HepG2 (cell line): ENCODE measurements at regions not wholly inside any gene's neighbourhood (a gene's known extent, or its start where the extent isn't known, plus 50 kb on each side); places are given as distances from the start of the nearest gene placed in this dataset.
A peak's percentile ranks its signal among the peaks of the same experiment; 100 is the strongest.

ENCODE experiments used
- ATAC-seq: fragments of 200-7000 bp; cut with Tn5 transposase; 3 replicates; pipeline ENCODE4 v1.9.1; 2020; ENCODE audit warnings: mild to moderate bottlenecking, moderate library complexity
- BruUV-seq: library from RNA; stranded (reverse); fragments of 400-500 nt; replicated peaks from 2 replicates; lab custom pipeline; 2021; lab: Mats Ljungman, UMichigan
- CTCF ChIA-PET: fragments of 300-600 bp; formaldehyde crosslinking; extraction: SDS; loops from one replicate; lab custom pipeline; 2021; ENCODE audit warnings: low total read pairs, inconsistent platforms, low intra/inter-chr PET ratio; lab: Yijun Ruan, JAX
- POLR2A ChIA-PET: fragments of 350-600 bp; sonication (Branson Sonifier 250); formaldehyde crosslinking; loops from one replicate; lab custom pipeline; 2020; ENCODE audit warnings: antibody characterized with exemption, inconsistent platforms; lab: Yijun Ruan, JAX
- DNase-seq: peaks from one replicate; pipeline ENCODE4 v3.0.0-alpha.2; 2015; ENCODE audit warnings: low spot score
- FAIRE-seq: peaks from 3 replicates; lab custom pipeline; 2011; peaks lifted over from hg19 to GRCh38; lab: Jason Lieb, UNC
- H2AFZ ChIP-seq: one replicate; pipeline ENCODE4 v1.6.1; 2011; ENCODE audit warnings: low read length, inconsistent platforms
- H3K27ac ChIP-seq: fragments of 300-600 bp; 3 replicates; pipeline ENCODE4 v1.8.0; 2011; ENCODE audit warnings: mixed run types, mild to moderate bottlenecking, mixed read lengths, low read length, inconsistent platforms; ENCODE audit not compliant: insufficient read depth; ENCODE audit errors: extremely low read length
- H3K27me3 ChIP-seq, 2 experiments: fragments of 200-600 bp in 1 of 2; 2 replicates in 1 of 2; 3 replicates in 1 of 2; pipeline versions ENCODE4 v1.6.0 to v1.8.0; 2011; ENCODE audit warnings: low read length in 2 of 2, mild to moderate bottlenecking in 2 of 2, moderate library complexity in 2 of 2, inconsistent platforms in 1 of 2; ENCODE audit not compliant: insufficient read depth in 2 of 2, control insufficient read depth in 1 of 2
- H3K36me3 ChIP-seq, 2 experiments: fragments of 200-600 bp in 1 of 2; replicated peaks in 1 of 2; 2 replicates in 1 of 2; 3 replicates in 1 of 2; pipeline versions ENCODE4 v1.5.1 to v1.8.0; 2011; ENCODE audit warnings: low read length in 2 of 2, inconsistent platforms in 1 of 2; ENCODE audit not compliant: insufficient read depth in 2 of 2, control insufficient read depth in 1 of 2
- H3K4me1 ChIP-seq: 2 replicates; pipeline ENCODE4 v1.5.1; 2012; ENCODE audit warnings: low read length, inconsistent platforms; ENCODE audit not compliant: insufficient read depth
- H3K4me2 ChIP-seq: 2 replicates; pipeline ENCODE4 v1.6.0; 2011; ENCODE audit warnings: low read depth, low read length, inconsistent platforms
- H3K4me3 ChIP-seq, 3 experiments: fragments of 200-600 bp in 1 of 3; sonication (generic), shearing (Covaris generic) in 1 of 3; replicated peaks in 1 of 3; 2 replicates each; pipeline ENCODE4 v1.5.1; 2011 to 2016; ENCODE audit warnings: low read length in 3 of 3, inconsistent platforms in 2 of 3, low read depth in 2 of 3, mild to moderate bottlenecking in 2 of 3, control low read depth in 1 of 3, mixed read lengths in 1 of 3; ENCODE audit not compliant: insufficient read depth in 1 of 3
- H3K79me2 ChIP-seq: one replicate; pipeline ENCODE4 v1.6.1; 2011; ENCODE audit warnings: low read length, inconsistent platforms; ENCODE audit not compliant: insufficient read depth
- H3K9ac ChIP-seq: 2 replicates; pipeline ENCODE4 v1.6.0; 2011; ENCODE audit warnings: mild to moderate bottlenecking, low read depth, low read length, inconsistent platforms; ENCODE audit not compliant: insufficient read depth
- H3K9me3 ChIP-seq: 2 replicates; pipeline ENCODE4 v1.5.1; 2012; ENCODE audit warnings: mild to moderate bottlenecking, low read length
- H4K20me1 ChIP-seq: 2 replicates; pipeline ENCODE4 v1.6.0; 2011; ENCODE audit warnings: inconsistent platforms, mild to moderate bottlenecking, low read length, moderate library complexity; ENCODE audit not compliant: insufficient read depth
- ARNTL ChIP-seq: sonication (generic); formaldehyde crosslinking; IDR thresholded peaks from 2 replicates; pipeline ENCODE4 v1.4.0; 2020; ENCODE audit warnings: mild to moderate bottlenecking, missing genetic modification reagents
- KDM5B ChIP-seq: sonication (generic); formaldehyde crosslinking; IDR thresholded peaks from 2 replicates; pipeline ENCODE4 v1.4.0; 2020; ENCODE audit warnings: missing genetic modification reagents, mild to moderate bottlenecking, borderline replicate concordance
- MYC ChIP-seq: sonication (generic); formaldehyde crosslinking; IDR thresholded peaks from 2 replicates; pipeline ENCODE4 v1.9.0; 2021; ENCODE audit warnings: missing genetic modification reagents, borderline replicate concordance
- PITX1 ChIP-seq: sonication (generic); formaldehyde crosslinking; IDR thresholded peaks from 2 replicates; pipeline ENCODE4 v1.5.1; 2020; ENCODE audit warnings: mild to moderate bottlenecking, missing genetic modification reagents
- POGZ ChIP-seq: sonication (generic); formaldehyde crosslinking; IDR thresholded peaks from 2 replicates; pipeline ENCODE4 v1.4.0; 2020; ENCODE audit warnings: mild to moderate bottlenecking, missing genetic modification reagents
- SAP130 ChIP-seq: IDR thresholded peaks from 2 replicates; pipeline ENCODE4 v1.6.1; 2016; ENCODE audit warnings: low read depth
- TAF1 ChIP-seq: sonication (generic); formaldehyde crosslinking; IDR thresholded peaks from 2 replicates; pipeline ENCODE4 v1.4.0; 2020; ENCODE audit warnings: missing genetic modification reagents
- TARDBP ChIP-seq: sonication (generic); formaldehyde crosslinking; IDR thresholded peaks from 2 replicates; pipeline ENCODE4 v1.8.0; 2022; ENCODE audit warnings: mild to moderate bottlenecking, missing genetic modification reagents
- ZMYM4 ChIP-seq: sonication (generic); formaldehyde crosslinking; IDR thresholded peaks from 2 replicates; pipeline ENCODE4 v1.8.1; 2023; ENCODE audit warnings: mild to moderate bottlenecking, missing genetic modification reagents
- ZNF772 ChIP-seq: sonication (generic); formaldehyde crosslinking; IDR thresholded peaks from 2 replicates; pipeline ENCODE4 v1.5.0; 2020; ENCODE audit warnings: mild to moderate bottlenecking, missing genetic modification reagents
- WGBS: methylation state at CpG from one replicate; pipeline ENCODE4 v1.1.6; 2017; ENCODE audit warnings: low lambda C conversion rate; 5-methylcytosine and 5-hydroxymethylcytosine counted together
- in situ Hi-C: cut with HindIII; loops from 2 replicates; pipeline ENCODE4 v1.10.0; 2017; ENCODE audit warnings: low pct_unique_long_range_greater_than_20kb; ENCODE audit not compliant: extremely low pct_ligation_motif_present
- intact Hi-C: fragments of 100-400 bp; cut with micrococcal nuclease; formaldehyde crosslinking; loops from one replicate; pipeline ENCODE4 v1.10.0; 2022; ENCODE audit not compliant: unreplicated experiment
- TF ChIP-seq, protein P1 (sequence below): IDR thresholded peaks from 2 replicates; pipeline ENCODE4 v1.6.1; 2016; ENCODE audit warnings: missing compliant biosample characterization, missing genetic modification reagents, borderline replicate concordance
- TF ChIP-seq, protein P2 (sequence below): IDR thresholded peaks from 2 replicates; pipeline ENCODE4 v1.4.0; 2020; ENCODE audit warnings: mild to moderate bottlenecking, missing genetic modification reagents

DNA sequence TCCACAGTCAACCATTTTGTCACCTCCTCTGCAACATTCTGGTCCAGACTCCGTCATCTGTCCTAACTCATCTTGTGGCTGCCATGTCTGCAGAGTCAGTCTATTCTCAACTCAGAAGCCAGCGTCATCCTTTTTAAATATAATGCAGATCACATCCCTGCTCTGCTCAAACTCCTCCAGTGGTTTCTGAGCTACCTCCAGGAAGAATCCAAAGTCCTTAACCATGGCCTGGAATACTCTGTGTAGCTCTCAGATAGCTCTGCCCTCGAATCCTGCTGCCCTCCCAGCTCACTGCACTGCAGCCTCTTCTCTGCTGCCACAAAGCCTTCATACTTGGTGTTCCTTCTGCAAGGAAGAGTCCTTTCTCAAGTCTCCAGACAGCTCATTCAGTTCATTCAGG is 190.8 kb downstream of the FOXO1 start:
- ATAC-seq, result 0 out of 3 replicates have a peak, but pooled peaks have one; percentile 9
- ChIA-PET CTCF (no interaction called here), POLR2A (interaction anchor here (1.4 to 1.9 kb wide), 2 partner anchors 88 to 140 kb away, joined by 3 to 4 read pairs; no protein-coding TSS in a partner anchor)
- Histone ChIP-seq H2AFZ (no peak overlapping the region), H3K79me2 (no peaks in the 10 kb centered on the region), H3K9me3 (no peaks in the 10 kb centered on the region), H3K9ac (no peak overlapping the region), H3K4me3 (no peak overlapping the region), H3K27ac (no peak overlapping the region), H3K4me1 (peaks cover 82% of the 10 kb centered on the region), H4K20me1 (no peaks in the 10 kb centered on the region), H3K4me2 (no peak overlapping the region), H3K36me3 (no peaks in the 10 kb centered on the region), H3K27me3 (no peaks in the 10 kb centered on the region)
- no peak for FAIRE-seq
- 75% methylated on average over 3 of the region's 3 CpGs for WGBS
- BruUV-seq, result no TSS peak
- no peak for TF ChIP-seq KDM5B (CRISPR knock-in tag)
- in situ Hi-C loops, result no loop called here
- no peak for DNase-seq
- intact Hi-C loops, result no loop called here

DNA sequence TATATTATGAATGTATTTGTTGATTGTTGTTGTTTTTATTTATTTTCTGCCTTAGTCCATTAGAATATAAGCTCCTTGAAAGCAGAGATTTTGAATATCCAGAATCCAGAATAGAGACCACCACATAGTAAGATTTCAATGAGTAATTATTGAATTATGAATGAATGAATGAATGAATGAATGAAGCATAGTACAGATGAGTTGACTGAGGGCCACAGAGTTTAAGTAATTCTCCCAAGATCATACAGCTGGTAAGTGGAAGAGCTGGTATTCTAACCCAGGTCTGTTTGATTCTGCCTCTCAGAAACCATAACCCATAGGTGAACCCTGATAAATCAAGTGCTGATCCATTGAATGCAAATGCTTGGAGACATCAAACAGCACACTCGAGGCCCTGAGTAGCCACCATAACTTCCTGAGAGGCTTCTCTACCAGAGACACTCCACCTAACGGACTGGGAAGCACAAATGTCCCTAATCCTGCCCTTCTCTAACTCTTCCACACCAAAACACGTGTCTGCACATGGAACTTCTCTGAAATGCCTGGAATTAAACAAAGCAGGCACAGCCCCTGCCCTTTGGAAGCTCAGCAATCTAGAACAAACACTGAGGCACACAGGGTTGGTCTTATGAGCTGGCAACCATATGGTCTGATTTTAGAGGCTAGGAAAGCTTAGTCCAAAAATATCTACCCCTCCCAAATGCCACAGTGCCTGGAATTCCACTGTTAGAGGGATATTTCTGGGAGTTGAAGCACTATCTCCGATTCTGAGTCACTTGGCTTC is 190.1 kb downstream of the FOXO1 start:
- Histone ChIP-seq H3K9ac (peak overlapping the region; percentile 14), H3K79me2 (no peaks in the 10 kb centered on the region), H3K36me3 (no peaks in the 10 kb centered on the region), H4K20me1 (no peaks in the 10 kb centered on the region), H2AFZ (peak overlapping the region; percentile 65), H3K27me3 (no peaks in the 10 kb centered on the region), H3K4me1 (peaks cover 85% of the 10 kb centered on the region), H3K27ac (peak overlapping the region; percentile 76), H3K4me3 (no peak overlapping the region), H3K9me3 (no peaks in the 10 kb centered on the region), H3K4me2 (peak overlapping the region; percentile 49)
- in situ Hi-C loops, result no loop called here
- POLR2A ChIA-PET, result interaction anchor here (1.0 to 1.9 kb wide), 3 partner anchors 27 to 140 kb away, joined by 3 to 5 read pairs (median 4); no protein-coding TSS in a partner anchor
- DNase-seq (peak; percentile 90), ATAC-seq (peak; percentile 77), FAIRE-seq (peak; percentile 94)
- no TSS peak for BruUV-seq
- 7% methylated on average over 4 of the region's 4 CpGs for WGBS
- intact Hi-C loops, result no loop called here
- CTCF ChIA-PET, result no interaction called here
- TF ChIP-seq MYC (CRISPR knock-in tag) (peak; percentile 86), ZMYM4 (CRISPR knock-in tag) (peak; percentile 68), ZNF772 (CRISPR knock-in tag) (peak; percentile 30; the same call in 1 of the 2 replicates), ARNTL (CRISPR knock-in tag) (peak; percentile 83), SAP130 (CRISPR knock-in tag) (peak; percentile 69), POGZ (0 out of 2 replicates have a peak, but pooled peaks have one; percentile 43), TARDBP (CRISPR knock-in tag) (peak; percentile 53; the same call in 1 of the 2 replicates), TAF1 (CRISPR knock-in tag) (no peak), PITX1 (CRISPR knock-in tag) (peak; percentile 84)
- TF ChIP-seq, protein P1, sequence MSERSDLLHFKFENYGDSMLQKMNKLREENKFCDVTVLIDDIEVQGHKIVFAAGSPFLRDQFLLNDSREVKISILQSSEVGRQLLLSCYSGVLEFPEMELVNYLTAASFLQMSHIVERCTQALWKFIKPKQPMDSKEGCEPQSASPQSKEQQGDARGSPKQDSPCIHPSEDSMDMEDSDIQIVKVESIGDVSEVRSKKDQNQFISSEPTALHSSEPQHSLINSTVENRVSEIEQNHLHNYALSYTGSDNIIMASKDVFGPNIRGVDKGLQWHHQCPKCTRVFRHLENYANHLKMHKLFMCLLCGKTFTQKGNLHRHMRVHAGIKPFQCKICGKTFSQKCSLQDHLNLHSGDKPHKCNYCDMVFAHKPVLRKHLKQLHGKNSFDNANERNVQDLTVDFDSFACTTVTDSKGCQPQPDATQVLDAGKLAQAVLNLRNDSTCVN, result peak; percentile 71; the same call in 1 of the 2 replicates
- TF ChIP-seq, protein P2, sequence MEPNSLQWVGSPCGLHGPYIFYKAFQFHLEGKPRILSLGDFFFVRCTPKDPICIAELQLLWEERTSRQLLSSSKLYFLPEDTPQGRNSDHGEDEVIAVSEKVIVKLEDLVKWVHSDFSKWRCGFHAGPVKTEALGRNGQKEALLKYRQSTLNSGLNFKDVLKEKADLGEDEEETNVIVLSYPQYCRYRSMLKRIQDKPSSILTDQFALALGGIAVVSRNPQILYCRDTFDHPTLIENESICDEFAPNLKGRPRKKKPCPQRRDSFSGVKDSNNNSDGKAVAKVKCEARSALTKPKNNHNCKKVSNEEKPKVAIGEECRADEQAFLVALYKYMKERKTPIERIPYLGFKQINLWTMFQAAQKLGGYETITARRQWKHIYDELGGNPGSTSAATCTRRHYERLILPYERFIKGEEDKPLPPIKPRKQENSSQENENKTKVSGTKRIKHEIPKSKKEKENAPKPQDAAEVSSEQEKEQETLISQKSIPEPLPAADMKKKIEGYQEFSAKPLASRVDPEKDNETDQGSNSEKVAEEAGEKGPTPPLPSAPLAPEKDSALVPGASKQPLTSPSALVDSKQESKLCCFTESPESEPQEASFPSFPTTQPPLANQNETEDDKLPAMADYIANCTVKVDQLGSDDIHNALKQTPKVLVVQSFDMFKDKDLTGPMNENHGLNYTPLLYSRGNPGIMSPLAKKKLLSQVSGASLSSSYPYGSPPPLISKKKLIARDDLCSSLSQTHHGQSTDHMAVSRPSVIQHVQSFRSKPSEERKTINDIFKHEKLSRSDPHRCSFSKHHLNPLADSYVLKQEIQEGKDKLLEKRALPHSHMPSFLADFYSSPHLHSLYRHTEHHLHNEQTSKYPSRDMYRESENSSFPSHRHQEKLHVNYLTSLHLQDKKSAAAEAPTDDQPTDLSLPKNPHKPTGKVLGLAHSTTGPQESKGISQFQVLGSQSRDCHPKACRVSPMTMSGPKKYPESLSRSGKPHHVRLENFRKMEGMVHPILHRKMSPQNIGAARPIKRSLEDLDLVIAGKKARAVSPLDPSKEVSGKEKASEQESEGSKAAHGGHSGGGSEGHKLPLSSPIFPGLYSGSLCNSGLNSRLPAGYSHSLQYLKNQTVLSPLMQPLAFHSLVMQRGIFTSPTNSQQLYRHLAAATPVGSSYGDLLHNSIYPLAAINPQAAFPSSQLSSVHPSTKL (CRISPR knock-in tag), result peak; percentile 73
